DMS 273 treated with DMSO at 0.1 percent for 48 hours (cell line): ENCODE measurements at regions not wholly inside any gene's neighbourhood (a gene's known extent, or its start where the extent isn't known, plus 50 kb on each side); places are given as distances from the start of the nearest gene placed in this dataset.
"Not testable (repeated sequence)": the region's sequence is repeated elsewhere in the genome, so short reads cannot be mapped to it uniquely, and the experiment has no call there.

Source experiments
- DNase-seq: peaks from one replicate; lab custom pipeline; 2025; lab: John Stamatoyannopoulos, UW

GRCh38 chr12:11446372-11446771, 51.0 kb upstream of the PRB2 start:
- no peak for DNase-seq

DNA sequence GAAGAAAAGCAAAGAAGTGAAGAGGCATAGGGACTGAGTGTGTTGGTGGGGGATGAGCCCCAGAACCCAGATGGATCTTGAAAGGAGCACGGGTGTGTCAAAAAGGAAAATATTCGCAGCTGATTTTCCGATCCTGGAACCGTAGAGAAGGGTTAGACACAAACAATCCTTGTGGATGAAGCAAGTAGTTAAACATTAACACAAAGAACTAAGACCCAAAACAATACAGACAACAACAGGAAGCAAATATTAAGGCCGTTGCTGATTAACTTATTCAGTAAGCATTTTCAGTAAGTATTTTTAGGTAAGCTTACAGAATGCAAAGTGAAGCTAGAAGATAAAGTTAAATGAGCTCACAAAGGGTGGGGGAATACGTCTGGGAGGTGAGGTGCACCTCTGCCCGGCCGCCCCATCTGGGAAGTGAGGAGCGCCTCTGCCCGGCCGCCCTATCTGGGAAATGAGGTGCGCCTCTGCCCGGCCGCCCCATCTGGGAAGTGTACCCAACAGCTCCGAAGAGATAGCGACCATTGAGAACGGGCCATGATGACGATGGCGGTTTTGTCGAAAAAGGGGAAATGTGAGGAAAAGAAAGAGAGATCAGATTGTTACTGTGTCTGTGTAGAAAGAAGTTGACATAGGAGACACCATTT, 62.8 kb upstream of the PRB2 start:
- DNase-seq = no peak

- DNase-seq = no peak
These were observed 65.1 kb upstream of the PRB2 start for GRCh38 chr12:11460343-11461023.

DNA sequence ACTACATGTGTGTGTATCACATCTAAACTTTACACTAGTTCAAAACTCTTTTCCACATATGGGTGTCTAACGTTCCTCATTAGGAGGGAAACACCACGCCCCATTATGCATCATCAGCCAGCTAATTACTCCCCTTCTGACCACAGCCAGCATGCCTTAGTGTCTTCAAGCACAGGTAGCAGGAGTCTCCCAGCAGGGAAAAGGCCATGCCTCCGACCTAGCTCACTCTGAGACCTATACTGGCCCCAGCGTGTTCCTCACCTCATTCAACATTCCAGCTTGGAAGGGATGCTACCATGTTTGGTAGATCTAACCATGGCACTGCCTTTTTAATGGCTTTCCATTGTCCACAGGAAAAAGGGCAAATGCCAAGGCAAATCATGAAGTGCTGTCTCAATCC, 66.1 kb upstream of the PRB2 start:
- no peak for DNase-seq

- DNase-seq = no peak
These were observed 81.7 kb upstream of the PRB2 start for GRCh38 chr12:11477110-11477509.

- no peak for DNase-seq
These were observed 87.6 kb upstream of the PRB2 start for GRCh38 chr12:11482955-11483354.

- DNase-seq = peak; percentile 22
These were observed 91.5 kb upstream of the PRB2 start for GRCh38 chr12:11486623-11487444.

DNA sequence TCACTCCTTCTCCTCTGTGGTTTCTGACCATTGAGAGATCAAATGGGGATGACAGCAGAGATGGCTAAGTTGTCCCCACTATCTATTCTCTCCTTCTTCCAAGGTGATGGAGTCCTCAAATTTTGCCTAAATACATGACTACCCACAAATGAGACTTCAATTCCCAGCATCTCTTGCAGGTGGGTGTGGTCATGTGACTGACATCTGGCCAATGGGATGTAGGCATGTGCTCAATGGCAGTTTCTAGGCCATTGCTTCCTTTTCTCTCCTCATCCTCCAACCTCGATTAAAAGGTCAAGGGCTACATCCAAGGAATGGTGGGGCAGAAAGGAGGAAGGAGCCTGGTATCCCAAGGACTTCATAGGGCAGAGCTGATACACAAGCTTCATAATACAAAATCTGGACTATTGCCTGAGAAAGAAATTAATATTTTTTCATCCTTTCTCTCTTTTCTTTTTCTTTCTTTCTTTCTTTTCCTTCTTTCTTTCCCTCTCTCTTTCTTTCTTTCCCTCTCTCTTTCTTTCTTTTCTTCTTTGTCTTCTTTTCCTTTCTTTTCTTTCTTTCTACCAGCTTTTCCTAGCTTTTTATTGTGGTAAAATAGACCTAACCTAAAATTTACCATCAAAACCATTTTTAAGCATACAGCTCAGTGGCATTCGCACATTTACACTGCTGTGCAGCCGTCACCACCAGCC, 100.9 kb upstream of the PRB2 start:
- DNase-seq = no peak

DNA sequence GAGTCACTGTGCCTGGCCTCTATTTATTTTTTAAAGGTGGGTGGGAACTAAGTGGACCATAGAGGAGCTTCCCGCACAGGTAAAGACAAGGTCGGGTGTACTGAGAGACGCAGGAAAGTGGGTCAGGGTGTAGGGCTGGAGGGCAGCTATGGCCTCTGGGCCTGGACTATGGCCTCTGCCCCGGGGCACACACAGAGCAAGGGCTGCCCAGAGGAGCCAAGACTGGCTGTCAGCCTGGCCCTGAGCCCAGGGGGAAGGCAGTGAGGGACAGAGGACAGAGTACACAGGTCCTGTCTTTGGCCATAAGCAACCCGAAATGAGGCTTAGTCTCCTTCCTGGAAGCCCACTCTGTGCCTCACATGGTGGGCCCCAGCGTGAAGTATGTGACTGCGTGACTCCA, 102.1 kb upstream of the PRB2 start:
- DNase-seq = no peak

GRCh38 chr12:11497995-11498394, 102.6 kb upstream of the PRB2 start:
- DNase-seq = no peak

GRCh38 chr12:11498574-11498973, 103.2 kb upstream of the PRB2 start:
- not testable (repeated sequence) for DNase-seq

GRCh38 chr12:11499806-11500187, 104.4 kb upstream of the PRB2 start:
- no peak for DNase-seq

GRCh38 chr12:11500188-11500860, 105.0 kb upstream of the PRB2 start:
- DNase-seq = peak; percentile 1

DNA sequence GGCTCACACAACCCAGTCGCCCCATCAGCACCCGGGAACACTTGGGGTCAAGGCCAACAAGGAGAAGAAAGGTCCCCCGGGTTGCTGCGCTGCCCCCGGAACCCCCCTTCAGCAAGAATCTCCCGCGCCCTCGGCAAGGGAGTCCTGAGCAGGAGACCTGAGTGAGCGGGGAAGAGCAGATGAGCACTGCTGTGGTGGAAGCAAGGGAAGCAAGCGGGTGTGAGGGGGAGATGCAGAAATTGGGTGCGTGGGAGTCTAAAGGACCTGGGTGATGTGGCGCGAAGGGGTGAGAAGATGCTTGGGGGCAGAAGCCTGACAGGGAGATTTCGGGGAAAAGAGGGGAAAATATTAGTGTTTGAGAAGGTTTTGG, 105.5 kb upstream of the PRB2 start:
- no peak for DNase-seq

GRCh38 chr12:11508699-11509098, 113.3 kb upstream of the PRB2 start:
- DNase-seq = no peak

- DNase-seq = no peak
These were observed 114.0 kb upstream of the PRB2 start for GRCh38 chr12:11509326-11509725.

- no peak for DNase-seq
These were observed 115.3 kb upstream of the PRB2 start for GRCh38 chr12:11510671-11511070.

DNA sequence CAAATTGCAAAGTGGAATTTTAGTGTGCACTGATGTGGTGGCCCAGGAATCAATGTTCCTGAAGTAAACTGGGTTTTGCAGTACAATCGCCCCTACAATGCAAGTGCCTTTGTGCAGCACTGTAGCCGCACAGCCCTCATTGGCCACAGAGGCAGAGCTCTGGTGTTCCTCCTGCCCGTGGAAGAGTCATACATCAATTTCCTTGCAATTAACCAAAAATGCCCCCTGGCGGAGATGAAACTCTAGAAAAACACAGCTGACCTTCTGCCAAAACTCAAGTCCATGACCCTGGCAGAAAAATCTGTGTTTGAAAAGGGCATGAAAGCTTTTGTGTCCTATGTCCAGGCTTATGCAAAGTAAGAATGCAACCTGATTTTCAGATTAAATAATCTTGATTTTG, 117.9 kb upstream of the PRB2 start:
- DNase-seq = no peak

- DNase-seq = no peak
These were observed 121.7 kb upstream of the PRB2 start for GRCh38 chr12:11517080-11517479.

DNA sequence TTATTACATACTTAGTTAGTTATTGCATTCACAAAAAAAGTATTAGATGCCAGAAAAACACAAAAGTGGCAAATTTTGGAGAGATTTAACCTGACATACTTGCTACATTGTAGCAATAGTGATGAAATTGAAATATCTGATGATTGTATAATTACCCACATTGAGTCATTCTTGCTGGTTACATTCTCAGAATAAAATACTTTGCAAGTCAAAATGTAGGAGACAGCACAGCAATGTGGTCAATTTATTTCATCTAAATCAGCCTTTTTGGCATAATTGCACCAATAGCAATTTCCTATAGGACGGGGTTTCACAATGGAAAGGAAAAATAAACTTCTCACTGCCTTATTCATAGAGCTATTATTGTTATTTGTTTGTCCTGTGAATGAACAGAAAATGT, 125.0 kb upstream of the ETV6 start:
- DNase-seq = no peak

DNA sequence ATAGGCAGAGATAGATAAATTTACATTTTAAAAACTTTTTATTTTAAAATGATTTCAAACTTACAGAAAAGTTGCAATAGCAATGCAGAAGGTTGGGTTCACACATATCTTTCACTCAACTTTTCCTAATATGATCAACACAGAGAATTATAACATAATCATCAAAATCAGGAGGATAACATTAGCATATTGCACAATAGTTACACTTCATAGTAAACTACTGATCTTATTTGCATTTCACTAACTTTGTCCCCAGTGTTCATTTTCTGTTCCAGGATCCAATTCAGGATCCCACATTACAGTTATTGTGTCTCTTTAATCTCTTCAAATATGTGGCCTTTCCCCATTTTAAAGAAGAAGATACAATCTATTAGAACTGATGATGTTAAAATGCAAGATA, 115.4 kb upstream of the ETV6 start:
- DNase-seq = no peak

DNA sequence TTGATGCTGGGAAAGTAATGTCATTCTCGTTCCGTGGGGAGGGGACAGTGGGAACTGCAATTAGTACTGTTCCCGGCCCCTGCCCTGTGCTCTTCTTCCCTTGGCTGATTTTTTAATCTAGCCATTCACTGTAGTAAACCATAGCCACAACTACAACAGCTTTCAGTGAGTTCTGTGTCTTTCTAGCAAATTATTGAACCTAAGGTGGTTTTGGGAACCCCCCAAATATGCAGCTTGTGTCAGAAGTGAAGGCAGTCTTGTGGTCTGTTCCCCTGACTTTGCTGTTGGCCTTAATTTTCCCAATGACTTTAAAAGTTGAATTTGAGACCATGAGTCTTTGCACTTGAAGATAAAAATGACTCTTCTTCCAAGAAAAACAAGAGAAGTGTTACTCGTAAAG, 114.3 kb upstream of the ETV6 start:
- DNase-seq = no peak
